Activated CD8-positive, alpha-beta memory T cell treated with anti-CD3 and anti-CD28 coated beads, Interleukin-2, amount 10 ng/mL, durations not matched to agents 7 days and 5 days (primary cell): ENCODE measurements at regions not wholly inside any gene's neighbourhood (a gene's known extent, or its start where the extent isn't known, plus 50 kb on each side); places are given as distances from the start of the nearest gene placed in this dataset. TPM values are rescaled to one million over a fixed set of nuclear protein-coding genes. Genes with fewer than 3 reads are reported as not detected.

Experiments
- ATAC-seq: fragments of 150-1000 bp; cut with Tn5 transposase; one replicate; pipeline ENCODE4 v1.10.0; 2021; ENCODE audit warnings: moderate library complexity
- CTCF ChIA-PET: fragments of 350-600 bp; sonication (Branson Sonifier 250); formaldehyde crosslinking; loops from one replicate; lab custom pipeline; 2021; ENCODE audit warnings: antibody characterized with exemption; lab: Charles Lee
- DNase-seq: peaks from one replicate; pipeline ENCODE4 v3.0.0-alpha.2; 2020
- H3K27ac Mint-ChIP-seq: one replicate; pipeline ENCODE4 v1.8.0; 2021; ENCODE audit warnings: mild to moderate bottlenecking, mixed read lengths
- H3K27me3 Mint-ChIP-seq: one replicate; pipeline ENCODE4 v1.8.0; 2021; ENCODE audit warnings: mixed read lengths
- H3K36me3 Mint-ChIP-seq: one replicate; pipeline ENCODE4 v1.8.0; 2021; ENCODE audit warnings: mild to moderate bottlenecking, mixed read lengths
- H3K4me1 Mint-ChIP-seq: one replicate; pipeline ENCODE4 v1.8.0; 2021; ENCODE audit warnings: mixed read lengths
- H3K4me3 Mint-ChIP-seq: one replicate; pipeline ENCODE4 v1.8.0; 2021; ENCODE audit warnings: mild to moderate bottlenecking, moderate library complexity, mixed read lengths
- H3K9me3 Mint-ChIP-seq: one replicate; pipeline ENCODE4 v1.8.0; 2022; ENCODE audit warnings: low read depth, mixed read lengths
- microRNA-seq: library from miRNA; unstranded; fragments of <30 nt; microRNA quantifications from one replicate; pipeline ENCODE4 v1.2.0, GENCODE V29; 2022

DNA sequence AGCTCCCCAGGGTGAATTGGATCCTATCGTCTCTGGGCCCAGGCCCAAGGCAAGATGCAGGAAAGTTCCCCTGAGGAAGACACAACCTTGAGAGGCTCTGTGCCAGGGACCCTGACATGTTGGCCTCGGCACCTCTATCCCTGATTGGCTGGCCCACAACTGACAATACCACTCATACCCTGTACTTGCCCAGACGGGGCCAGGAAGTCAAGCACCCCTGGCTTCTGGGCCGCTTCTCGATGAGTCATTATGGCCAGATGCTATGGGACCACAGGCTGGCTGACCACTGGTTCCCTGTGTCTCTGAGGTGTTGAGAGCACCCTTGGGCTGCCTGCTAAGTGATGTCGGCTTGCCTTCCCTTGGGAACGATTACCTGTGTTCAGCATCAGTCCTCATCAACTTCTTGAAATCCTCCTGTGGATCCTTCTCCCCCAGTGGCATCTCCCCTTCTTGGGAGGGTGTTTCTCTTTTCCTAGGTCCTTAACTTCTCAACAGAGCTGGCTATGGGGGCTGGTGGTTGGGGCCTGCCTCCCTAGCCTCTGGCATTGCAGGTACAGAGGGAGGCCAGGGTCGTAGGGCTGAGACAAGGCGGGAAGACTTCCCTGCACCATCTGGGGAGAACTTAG lies 54.5 kb upstream of the MAMLD1 start:
- Mint-ChIP-seq H3K4me3 (no peak overlapping the region), H3K27me3 (no peaks in the 10 kb centered on the region), H3K36me3 (no peaks in the 10 kb centered on the region), H3K4me1 (peaks cover 11% of the 10 kb centered on the region), H3K9me3 (no peaks in the 10 kb centered on the region), H3K27ac (no peak overlapping the region)
- ATAC-seq, result no peak
- no peak for DNase-seq
- CTCF ChIA-PET, result no interaction called here

DNA sequence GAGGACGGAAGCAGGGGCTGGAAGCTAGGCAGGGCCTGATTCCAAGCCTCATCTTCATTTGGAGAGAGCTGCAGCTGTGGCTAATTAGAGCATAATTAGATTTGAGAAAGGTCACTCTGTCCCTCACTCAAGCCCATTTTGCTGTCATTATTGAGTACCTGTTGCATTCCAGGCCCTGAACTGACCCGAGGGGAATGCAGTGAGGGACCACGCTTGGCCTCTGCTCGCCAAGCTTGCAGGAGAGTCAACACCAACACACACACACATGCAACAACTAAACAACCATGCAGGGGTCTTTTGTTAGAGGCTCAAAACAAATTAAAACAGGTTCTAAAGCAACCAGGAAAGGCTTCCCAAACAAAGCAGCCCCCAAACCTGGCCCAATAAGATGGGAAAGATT lies 52.7 kb upstream of the MAMLD1 start:
- Mint-ChIP-seq H3K27me3 (no peaks in the 10 kb centered on the region), H3K4me1 (peaks cover 11% of the 10 kb centered on the region), H3K27ac (no peak overlapping the region), H3K36me3 (no peaks in the 10 kb centered on the region), H3K4me3 (no peak overlapping the region), H3K9me3 (no peaks in the 10 kb centered on the region)
- no peak for ATAC-seq
- CTCF ChIA-PET, result no interaction called here
- no peak for DNase-seq

DNA sequence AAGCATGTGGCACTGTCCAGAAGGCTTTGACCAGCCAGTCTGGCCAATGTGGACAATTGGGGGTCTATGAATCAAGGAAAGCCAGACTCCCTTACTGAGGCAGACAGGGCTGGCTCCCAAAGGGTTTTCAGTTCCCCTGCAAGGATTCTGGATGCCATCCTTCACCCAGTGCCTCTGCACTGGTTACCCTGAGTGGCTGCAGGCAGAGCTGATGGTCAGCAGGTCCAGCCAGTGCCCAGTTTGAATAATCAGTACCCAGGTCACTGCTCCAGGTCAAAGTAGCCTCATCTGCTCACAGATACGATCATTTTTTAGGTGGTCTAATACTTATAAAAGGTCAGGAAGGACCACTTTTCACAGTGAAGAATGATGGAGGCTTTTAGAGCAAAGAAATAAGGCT lies 52.2 kb upstream of the MAMLD1 start:
- H3K27me3 Mint-ChIP-seq, result no peaks in the 10 kb centered on the region
- no peaks in the 10 kb centered on the region for H3K36me3 Mint-ChIP-seq
- peaks cover 11% of the 10 kb centered on the region for H3K4me1 Mint-ChIP-seq
- H3K27ac Mint-ChIP-seq, result no peak overlapping the region
- ATAC-seq, result no peak
- H3K9me3 Mint-ChIP-seq, result no peaks in the 10 kb centered on the region
- no peak overlapping the region for H3K4me3 Mint-ChIP-seq
- DNase-seq, result no peak
- CTCF ChIA-PET, result no interaction called here

DNA sequence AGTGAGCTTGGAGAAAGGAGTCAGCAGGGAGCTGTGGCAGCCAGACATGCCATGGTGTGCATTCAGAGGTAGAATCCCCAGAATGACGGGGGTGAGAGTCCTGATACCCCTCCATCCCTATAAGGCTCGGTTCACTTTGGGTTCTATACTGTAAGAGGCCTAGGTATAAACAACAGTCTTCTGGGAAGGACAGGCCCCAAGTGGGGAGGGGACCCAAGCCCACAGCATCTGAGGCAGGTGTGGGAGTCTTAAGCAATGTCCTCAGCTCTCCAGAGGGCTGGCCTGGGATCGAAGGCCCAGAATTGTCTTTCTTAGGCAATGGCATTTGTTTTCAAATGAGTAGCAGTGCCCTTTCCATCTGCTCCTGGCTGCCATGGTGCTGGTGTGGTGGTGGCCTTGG lies 50.2 kb upstream of the MAMLD1 start:
- Mint-ChIP-seq H3K4me1 (peaks cover 11% of the 10 kb centered on the region), H3K9me3 (no peaks in the 10 kb centered on the region), H3K27ac (no peak overlapping the region), H3K27me3 (no peaks in the 10 kb centered on the region), H3K4me3 (no peak overlapping the region), H3K36me3 (no peaks in the 10 kb centered on the region)
- DNase-seq (no peak), ATAC-seq (no peak)
- CTCF ChIA-PET, result no interaction called here

Small RNA genes in the stretch of these regions (microRNA-seq; reads per million reads assigned to microRNA genes)
- not detected for gene MIR2114
